ENCODE measurements at regions not wholly inside any gene's neighbourhood (a gene's known extent, or its start where the extent isn't known, plus 50 kb on each side); places are given as distances from the start of the nearest gene placed in this dataset.

DNA sequence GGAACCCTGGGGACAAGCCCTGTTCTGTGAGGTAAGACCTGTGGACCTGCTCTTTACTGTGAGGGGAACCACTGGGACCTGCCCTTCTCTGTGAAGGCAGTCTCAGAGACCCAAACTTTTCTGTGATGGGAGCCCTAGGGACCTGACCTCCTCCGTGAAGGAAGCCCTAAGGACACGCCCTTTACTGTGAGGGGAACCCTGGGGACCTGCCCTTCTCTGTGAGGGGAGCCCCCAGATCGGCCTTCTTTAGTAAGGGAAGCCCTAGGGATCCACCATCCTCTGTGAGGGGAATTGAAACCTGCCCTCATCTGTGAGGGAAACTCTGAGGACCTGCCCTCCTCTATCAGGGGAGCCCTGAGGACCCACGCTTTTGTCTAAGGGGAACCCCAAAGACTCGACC lies 343.5 kb downstream of the UQCRFS1 start:
- H3K4me3 Mint-ChIP-seq, result no peak overlapping the region
- no peak for ATAC-seq (ENCODE audit: low read depth)
- no peaks in the 10 kb centered on the region for H3K36me3 Mint-ChIP-seq
- DNase-seq (ENCODE audit: low spot score in 2 of 2), result no peak
- peaks cover 13% of the 10 kb centered on the region for H3K9me3 Mint-ChIP-seq
- H3K27me3 Mint-ChIP-seq, result peaks cover 3% of the 10 kb centered on the region
- no peak overlapping the region for H3K27ac Mint-ChIP-seq
- H3K4me1 Mint-ChIP-seq, result peaks cover 2% of the 10 kb centered on the region

DNA sequence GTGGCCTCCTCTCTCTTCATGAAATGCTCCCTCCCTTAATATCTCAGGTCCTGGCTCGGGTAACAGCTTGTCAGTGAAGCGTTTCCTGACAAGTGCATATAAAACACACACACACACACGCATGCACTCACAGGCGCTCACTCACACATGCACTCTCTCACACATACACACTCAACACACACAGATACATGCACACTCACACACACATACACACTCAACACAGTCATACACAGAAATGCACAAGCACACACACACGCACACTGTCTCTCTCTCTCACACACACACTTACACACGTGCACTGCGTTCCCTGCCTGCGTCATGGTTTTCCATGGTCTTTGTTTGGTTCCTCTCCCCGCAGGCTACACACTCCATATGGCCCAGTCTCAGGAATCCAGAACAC lies 344.1 kb downstream of the UQCRFS1 start:
- DNase-seq (ENCODE audit: low spot score in 2 of 2), result no peak
- Mint-ChIP-seq H3K9me3 (peaks cover 12% of the 10 kb centered on the region), H3K27ac (no peak overlapping the region), H3K4me3 (no peak overlapping the region), H3K36me3 (no peaks in the 10 kb centered on the region), H3K4me1 (peaks cover 2% of the 10 kb centered on the region), H3K27me3 (peaks cover 3% of the 10 kb centered on the region)
- no peak for ATAC-seq (ENCODE audit: low read depth)

DNA sequence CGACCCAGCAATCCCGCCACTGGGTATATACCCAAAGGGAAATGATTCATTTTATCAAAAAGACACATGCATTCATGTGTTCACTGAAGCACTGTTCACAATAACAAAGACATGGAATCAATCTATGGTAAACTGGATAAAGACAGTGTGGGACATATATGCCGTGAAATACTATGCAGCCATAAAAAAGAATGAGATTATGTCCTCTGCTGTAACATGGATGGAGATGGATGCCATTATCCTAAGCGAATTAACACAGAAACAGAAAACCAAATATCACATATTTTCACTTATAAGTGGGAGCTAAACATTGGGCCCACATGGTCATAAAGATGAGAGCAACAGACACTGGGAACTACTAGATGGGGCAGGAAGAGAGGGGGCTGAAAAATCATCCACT lies 345.0 kb downstream of the UQCRFS1 start:
- ATAC-seq (ENCODE audit: low read depth) (no peak), DNase-seq (ENCODE audit: low spot score in 2 of 2) (no peak)
- no peak overlapping the region for H3K27ac Mint-ChIP-seq
- H3K9me3 Mint-ChIP-seq, result peaks cover 9% of the 10 kb centered on the region
- H3K27me3 Mint-ChIP-seq, result peaks cover 3% of the 10 kb centered on the region
- no peak overlapping the region for H3K4me3 Mint-ChIP-seq
- no peaks in the 10 kb centered on the region for H3K36me3 Mint-ChIP-seq
- H3K4me1 Mint-ChIP-seq, result peaks cover 2% of the 10 kb centered on the region

DNA sequence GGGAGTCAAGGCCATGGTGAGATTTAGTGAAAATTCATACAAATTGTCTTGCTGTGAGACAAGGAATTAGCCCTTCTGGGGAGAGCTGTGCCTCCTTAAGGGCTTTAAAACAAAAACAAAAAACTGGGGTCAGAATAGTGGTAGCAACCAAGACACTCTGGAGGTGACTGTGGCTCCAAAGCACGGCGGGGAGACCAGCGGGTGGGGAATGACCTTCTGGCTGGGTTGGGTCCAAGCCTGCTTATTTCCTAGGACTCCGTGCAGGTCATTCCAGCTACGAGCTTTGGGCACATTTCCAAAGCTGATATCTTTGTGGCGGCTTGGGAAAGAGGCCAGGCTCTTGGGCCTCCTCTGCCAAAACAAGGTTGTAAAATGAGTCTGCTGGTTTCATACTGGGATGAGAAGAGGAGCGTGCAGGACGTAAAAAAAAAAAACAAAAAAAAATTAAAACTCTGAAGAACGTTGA lies 348.3 kb downstream of the UQCRFS1 start:
- DNase-seq (ENCODE audit: low spot score in 2 of 2) (no peak), ATAC-seq (ENCODE audit: low read depth) (no peak)
- no peak overlapping the region for H3K4me3 Mint-ChIP-seq
- no peak overlapping the region for H3K27ac Mint-ChIP-seq
- H3K36me3 Mint-ChIP-seq, result no peaks in the 10 kb centered on the region
- peaks cover 13% of the 10 kb centered on the region for H3K9me3 Mint-ChIP-seq
- H3K4me1 Mint-ChIP-seq, result peaks cover 2% of the 10 kb centered on the region
- H3K27me3 Mint-ChIP-seq, result peaks cover 3% of the 10 kb centered on the region

DNA sequence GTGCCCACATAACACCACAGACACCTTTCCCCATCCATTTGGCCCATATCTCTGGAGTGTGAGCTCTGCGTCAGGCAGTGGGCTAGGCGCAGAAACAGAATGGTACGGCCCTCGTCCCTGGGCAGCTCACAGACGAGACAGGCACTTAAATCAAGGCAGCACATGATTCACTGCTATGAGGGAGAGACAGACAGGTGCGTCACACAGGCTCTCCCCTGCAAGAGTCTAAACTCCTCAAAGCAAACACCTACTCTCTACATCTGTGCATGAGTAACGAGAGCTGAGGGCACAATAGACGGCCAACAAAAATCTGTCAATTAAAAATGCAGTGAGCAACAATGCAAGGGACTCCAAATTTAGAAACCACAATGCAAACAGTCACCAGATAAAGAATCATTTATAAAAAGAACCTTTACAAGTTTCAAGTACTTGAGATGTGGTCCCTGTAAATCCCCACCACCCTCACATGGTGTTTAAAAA lies 348.9 kb downstream of the UQCRFS1 start:
- no peak for DNase-seq (ENCODE audit: low spot score in 2 of 2)
- peaks cover 14% of the 10 kb centered on the region for H3K9me3 Mint-ChIP-seq
- no peak overlapping the region for H3K27ac Mint-ChIP-seq
- peaks cover 3% of the 10 kb centered on the region for H3K27me3 Mint-ChIP-seq
- H3K4me3 Mint-ChIP-seq, result no peak overlapping the region
- peaks cover 2% of the 10 kb centered on the region for H3K4me1 Mint-ChIP-seq
- no peak for ATAC-seq (ENCODE audit: low read depth)
- no peaks in the 10 kb centered on the region for H3K36me3 Mint-ChIP-seq

DNA sequence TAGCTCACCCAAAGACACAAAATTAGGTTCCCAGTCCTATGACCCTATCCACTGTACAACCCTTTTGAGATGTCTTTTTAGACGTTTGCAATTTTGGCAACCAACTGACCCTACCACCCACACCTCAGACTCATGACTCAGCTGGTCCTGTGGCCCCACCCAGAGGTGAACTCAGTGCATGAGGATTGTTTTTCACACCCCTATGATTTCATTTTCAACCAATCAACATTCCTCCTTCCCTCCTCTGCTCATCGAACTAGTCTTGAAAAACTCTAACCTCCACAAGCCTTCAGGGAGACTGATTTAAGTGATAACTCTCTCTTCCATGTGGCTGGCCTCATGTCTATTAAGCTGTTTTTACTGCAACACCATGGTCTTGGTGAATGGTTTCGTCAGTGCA lies 350.7 kb downstream of the UQCRFS1 start:
- Mint-ChIP-seq H3K36me3 (no peaks in the 10 kb centered on the region), H3K27me3 (no peaks in the 10 kb centered on the region), H3K4me1 (no peaks in the 10 kb centered on the region), H3K9me3 (peaks cover 11% of the 10 kb centered on the region), H3K4me3 (no peak overlapping the region), H3K27ac (no peak overlapping the region)
- no peak for ATAC-seq (ENCODE audit: low read depth)
- DNase-seq (ENCODE audit: low spot score in 2 of 2), result no peak

DNA sequence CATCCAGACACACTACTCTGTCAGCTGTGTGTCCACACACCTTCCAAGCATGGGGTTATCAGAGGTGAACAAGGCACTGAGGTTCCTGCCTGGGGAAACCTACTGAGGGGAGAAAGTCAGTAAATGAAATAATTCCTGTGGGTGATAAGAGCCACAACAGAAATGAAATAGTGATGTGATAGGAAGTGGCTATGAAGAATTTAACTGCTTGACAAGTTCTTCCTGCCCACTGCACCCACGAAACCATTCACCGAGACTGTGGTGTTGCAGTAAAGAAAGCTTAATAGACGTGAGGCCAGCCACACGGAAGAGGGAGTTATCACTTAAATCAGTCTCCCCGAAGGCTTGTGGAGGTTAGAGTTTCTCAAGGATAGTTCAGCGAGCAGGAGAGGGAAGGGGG lies 353.1 kb downstream of the UQCRFS1 start:
- Mint-ChIP-seq H3K4me3 (no peak overlapping the region), H3K27ac (no peak overlapping the region), H3K9me3 (peaks cover 12% of the 10 kb centered on the region), H3K27me3 (no peaks in the 10 kb centered on the region), H3K36me3 (no peaks in the 10 kb centered on the region), H3K4me1 (no peaks in the 10 kb centered on the region)
- no peak for ATAC-seq (ENCODE audit: low read depth)
- DNase-seq (ENCODE audit: low spot score in 2 of 2), result no peak

DNA sequence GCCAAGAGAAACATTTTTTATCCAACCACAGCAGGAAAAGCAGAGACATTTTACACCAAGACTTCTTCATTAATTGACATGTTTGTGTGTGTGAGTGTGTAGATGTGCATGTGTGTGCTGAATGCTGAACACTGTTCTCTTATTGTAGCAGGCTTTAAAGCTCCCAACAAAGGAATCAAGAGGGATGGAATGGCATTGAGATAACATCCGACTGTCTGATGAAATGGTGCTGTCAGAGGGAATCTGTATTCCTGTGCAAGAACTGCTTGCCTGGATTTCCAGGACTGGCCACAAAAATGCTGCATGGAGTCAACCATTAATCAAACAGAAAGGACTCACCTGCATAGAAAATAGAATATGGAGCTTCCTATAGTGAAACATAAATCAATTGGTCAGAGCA lies 354.0 kb downstream of the UQCRFS1 start:
- Mint-ChIP-seq H3K4me1 (no peaks in the 10 kb centered on the region), H3K27ac (no peak overlapping the region), H3K36me3 (no peaks in the 10 kb centered on the region), H3K27me3 (no peaks in the 10 kb centered on the region), H3K4me3 (no peak overlapping the region), H3K9me3 (peaks cover 11% of the 10 kb centered on the region)
- DNase-seq (ENCODE audit: low spot score in 2 of 2) (no peak), ATAC-seq (ENCODE audit: low read depth) (no peak)

DNA sequence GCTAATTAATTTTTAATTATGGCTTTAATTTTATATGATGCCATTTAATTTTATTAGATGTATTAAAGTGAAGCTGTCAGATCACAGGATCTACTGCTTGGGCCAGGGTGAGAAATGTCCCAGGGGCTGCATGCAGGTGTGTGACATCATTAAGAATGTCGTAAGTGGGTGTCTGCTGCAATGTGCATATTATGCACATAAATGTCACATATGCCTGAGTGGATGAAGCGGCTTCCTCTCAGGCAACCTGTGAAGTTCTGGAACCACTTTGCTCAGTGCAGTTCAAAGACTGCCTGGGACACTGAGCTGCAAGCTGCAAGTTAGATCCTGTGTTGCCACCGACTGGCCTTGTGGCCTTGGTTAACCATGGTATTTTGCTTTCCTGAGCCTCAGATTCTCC lies 355.0 kb downstream of the UQCRFS1 start:
- ATAC-seq (ENCODE audit: low read depth) (no peak), DNase-seq (ENCODE audit: low spot score in 2 of 2) (no peak)
- no peaks in the 10 kb centered on the region for H3K27me3 Mint-ChIP-seq
- no peak overlapping the region for H3K27ac Mint-ChIP-seq
- H3K36me3 Mint-ChIP-seq, result no peaks in the 10 kb centered on the region
- H3K4me3 Mint-ChIP-seq, result no peak overlapping the region
- H3K9me3 Mint-ChIP-seq, result peaks cover 13% of the 10 kb centered on the region
- no peaks in the 10 kb centered on the region for H3K4me1 Mint-ChIP-seq

DNA sequence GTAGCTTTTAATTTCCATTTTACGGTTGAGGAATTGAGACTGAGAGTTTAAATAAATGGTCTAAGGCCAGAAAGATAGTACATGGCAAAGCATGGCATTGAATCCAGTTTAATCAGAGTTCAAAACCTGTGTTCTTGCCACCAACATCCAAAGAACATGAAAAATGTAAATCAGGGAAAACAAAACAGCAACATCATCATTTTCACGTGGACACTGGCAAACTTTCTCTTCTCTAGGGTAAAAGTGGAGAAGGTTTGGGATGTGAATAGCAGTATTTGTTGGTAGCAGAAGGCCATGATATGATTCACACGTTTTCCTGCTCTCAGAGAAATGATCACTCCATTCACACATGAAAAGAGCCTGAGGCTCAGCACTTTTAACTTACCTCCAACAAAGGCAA lies 357.7 kb downstream of the UQCRFS1 start:
- Mint-ChIP-seq H3K27me3 (no peaks in the 10 kb centered on the region), H3K36me3 (no peaks in the 10 kb centered on the region), H3K4me3 (no peak overlapping the region), H3K27ac (no peak overlapping the region), H3K4me1 (no peaks in the 10 kb centered on the region), H3K9me3 (peaks cover 9% of the 10 kb centered on the region)
- DNase-seq (ENCODE audit: low spot score in 2 of 2), result no peak
- ATAC-seq (ENCODE audit: low read depth), result no peak

DNA sequence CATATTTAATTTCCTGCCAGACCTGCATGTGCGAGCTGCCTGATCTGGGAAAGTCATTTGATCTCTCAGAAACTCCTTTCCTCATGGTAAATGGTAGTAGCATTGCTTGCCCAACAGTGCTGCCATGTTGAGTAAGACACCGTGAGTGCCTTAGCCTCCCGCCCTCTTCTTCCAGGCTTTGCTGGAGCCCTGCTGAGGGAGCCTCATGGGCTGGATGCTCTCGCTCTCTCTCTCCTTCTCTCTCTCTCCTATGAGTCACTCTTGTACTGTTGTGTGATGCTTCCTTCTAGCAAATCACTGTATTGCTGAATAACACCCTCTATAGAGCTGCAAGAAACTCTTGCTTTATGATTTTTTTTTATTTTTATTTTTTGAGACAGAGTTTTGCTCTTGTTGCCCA lies 365.5 kb downstream of the UQCRFS1 start:
- no peak overlapping the region for H3K27ac Mint-ChIP-seq
- H3K4me3 Mint-ChIP-seq, result no peak overlapping the region
- no peak for ATAC-seq (ENCODE audit: low read depth)
- H3K4me1 Mint-ChIP-seq, result no peaks in the 10 kb centered on the region
- H3K36me3 Mint-ChIP-seq, result no peaks in the 10 kb centered on the region
- no peaks in the 10 kb centered on the region for H3K27me3 Mint-ChIP-seq
- no peak for DNase-seq (ENCODE audit: low spot score in 2 of 2)
- H3K9me3 Mint-ChIP-seq, result peaks cover 3% of the 10 kb centered on the region

DNA sequence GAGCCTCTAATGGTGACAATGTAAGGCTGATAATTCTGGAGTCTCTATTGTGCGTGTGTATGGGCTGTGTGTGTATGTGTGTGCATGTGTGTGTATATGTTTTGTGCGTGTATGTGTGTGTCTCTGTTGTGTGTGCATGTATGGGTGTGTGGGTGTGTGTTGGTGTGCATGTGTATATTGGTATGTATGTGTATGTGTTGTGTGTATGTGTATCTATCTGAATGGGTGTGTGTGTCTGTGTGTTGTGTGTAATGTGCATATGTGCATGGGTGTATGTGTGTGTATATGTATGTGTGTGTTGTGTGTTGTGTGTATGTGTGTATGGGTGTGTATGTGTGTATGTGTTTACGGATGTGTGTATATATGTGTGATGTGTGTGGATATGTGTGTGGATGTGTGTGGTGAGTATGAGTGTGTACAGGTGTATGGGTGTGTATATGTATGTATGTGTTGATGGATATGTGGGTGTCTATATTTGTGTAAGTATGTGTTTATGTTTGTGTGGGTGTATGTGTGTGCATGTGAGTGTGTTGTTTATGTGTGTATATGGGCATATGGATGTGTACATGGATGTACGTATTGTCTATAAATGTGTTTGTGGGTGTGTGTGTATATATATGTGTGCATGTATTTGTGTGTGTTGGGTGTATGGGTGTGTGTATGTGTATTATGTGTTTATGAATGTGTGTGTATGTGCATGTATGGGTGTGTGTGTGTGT lies 366.7 kb downstream of the UQCRFS1 start:
- DNase-seq (ENCODE audit: low spot score in 2 of 2) (no peak), ATAC-seq (ENCODE audit: low read depth) (no peak)
- Mint-ChIP-seq H3K36me3 (no peaks in the 10 kb centered on the region), H3K9me3 (peaks cover 3% of the 10 kb centered on the region), H3K4me3 (no peak overlapping the region), H3K27ac (no peak overlapping the region), H3K4me1 (no peaks in the 10 kb centered on the region), H3K27me3 (no peaks in the 10 kb centered on the region)

DNA sequence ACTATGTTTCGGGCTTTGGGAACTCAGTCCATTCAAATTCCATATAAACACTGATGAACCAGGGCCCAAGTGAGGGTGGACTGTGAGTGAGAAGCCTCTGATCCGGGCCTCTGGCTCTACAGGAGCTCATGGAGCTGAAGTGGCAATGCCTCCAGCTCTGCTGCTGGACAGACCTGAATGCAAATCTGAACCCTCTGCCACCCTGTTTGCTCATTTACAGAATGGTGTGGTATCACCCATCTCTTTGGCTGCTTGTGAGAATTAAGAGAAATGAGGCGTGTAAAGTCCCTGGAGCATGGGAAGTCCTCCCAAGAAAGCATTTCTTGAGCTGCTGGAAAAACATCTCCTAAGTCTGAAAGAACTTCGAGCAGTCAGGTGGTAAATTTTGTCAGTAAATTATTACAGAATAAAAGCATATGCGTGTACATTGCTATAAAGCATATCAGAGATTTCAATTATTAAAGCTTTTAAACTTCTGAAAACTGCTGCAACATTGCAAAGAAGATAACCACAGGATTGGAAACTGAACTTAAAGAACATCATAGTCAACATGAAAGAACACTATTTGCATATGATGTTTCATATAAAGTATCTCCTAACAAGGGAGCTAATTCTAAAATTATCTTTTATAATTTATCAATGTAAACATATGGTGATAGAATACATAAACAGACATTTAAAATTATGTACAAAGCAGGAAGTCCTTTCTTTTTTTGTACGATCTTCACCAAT lies 369.0 kb downstream of the UQCRFS1 start:
- Mint-ChIP-seq H3K36me3 (no peaks in the 10 kb centered on the region), H3K27me3 (no peaks in the 10 kb centered on the region), H3K9me3 (peaks cover 4% of the 10 kb centered on the region), H3K27ac (no peak overlapping the region), H3K4me1 (no peaks in the 10 kb centered on the region), H3K4me3 (no peak overlapping the region)
- ATAC-seq (ENCODE audit: low read depth) (no peak), DNase-seq (ENCODE audit: low spot score in 2 of 2) (no peak)

DNA sequence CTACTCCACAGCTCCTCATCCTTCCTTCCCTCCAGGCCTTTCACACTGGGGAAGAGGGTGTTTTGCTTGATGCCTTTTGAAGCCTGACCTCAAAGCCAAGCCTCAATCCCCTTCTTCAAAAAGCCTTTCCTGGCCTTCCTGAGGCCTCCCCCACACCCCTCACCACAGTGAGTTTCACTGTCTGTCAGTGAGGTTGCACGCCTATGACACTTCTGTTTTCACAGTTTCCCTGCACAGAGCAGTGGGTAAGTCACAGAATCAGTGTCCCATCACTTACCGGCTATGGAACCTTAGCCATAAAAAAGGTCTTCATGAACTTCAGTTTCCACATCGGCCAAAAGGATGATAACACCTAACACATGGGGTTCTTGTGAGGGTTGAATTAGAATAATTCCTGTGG lies 371.4 kb downstream of the UQCRFS1 start:
- ATAC-seq (ENCODE audit: low read depth) (no peak), DNase-seq (ENCODE audit: low spot score in 2 of 2) (no peak)
- peaks cover 3% of the 10 kb centered on the region for H3K9me3 Mint-ChIP-seq
- no peak overlapping the region for H3K27ac Mint-ChIP-seq
- H3K27me3 Mint-ChIP-seq, result no peaks in the 10 kb centered on the region
- H3K4me3 Mint-ChIP-seq, result no peak overlapping the region
- no peaks in the 10 kb centered on the region for H3K4me1 Mint-ChIP-seq
- no peaks in the 10 kb centered on the region for H3K36me3 Mint-ChIP-seq

DNA sequence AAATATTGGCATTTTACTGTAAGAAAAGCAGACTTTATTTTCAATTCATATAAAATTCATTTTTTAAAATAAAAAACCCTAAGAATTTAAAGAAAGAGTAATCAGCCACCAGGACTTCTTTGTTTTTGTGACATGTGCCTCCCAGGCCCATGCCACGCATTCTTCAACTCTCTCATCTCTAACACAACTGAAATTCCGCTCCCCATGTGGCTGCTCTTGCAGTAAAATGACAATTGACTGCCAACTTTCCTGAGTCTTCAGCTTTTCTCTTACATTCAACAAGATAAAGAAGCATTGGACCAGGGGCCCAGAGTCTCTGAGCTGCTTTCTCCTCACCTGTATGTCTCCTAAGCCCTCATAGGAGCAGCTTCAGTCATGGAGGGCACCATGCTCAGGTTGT lies 372.1 kb downstream of the UQCRFS1 start:
- DNase-seq (ENCODE audit: low spot score in 2 of 2), result no peak

More for the DNA sequence above, 372.1 kb downstream of the UQCRFS1 start:
- ATAC-seq (ENCODE audit: low read depth), result no peak
- Mint-ChIP-seq H3K36me3 (no peaks in the 10 kb centered on the region), H3K4me3 (no peak overlapping the region), H3K27ac (no peak overlapping the region), H3K9me3 (peaks cover 4% of the 10 kb centered on the region), H3K4me1 (no peaks in the 10 kb centered on the region), H3K27me3 (no peaks in the 10 kb centered on the region)

Measured in memory B cell (primary cell).